ENCODE measurements at regions not wholly inside any gene's neighbourhood (a gene's known extent, or its start where the extent isn't known, plus 50 kb on each side); places are given as distances from the start of the nearest gene placed in this dataset.
A peak's percentile ranks its signal among the peaks of the same experiment; 100 is the strongest.
"Not testable (repeated sequence)": the region's sequence is repeated elsewhere in the genome, so short reads cannot be mapped to it uniquely, and the experiment has no call there.

DNA sequence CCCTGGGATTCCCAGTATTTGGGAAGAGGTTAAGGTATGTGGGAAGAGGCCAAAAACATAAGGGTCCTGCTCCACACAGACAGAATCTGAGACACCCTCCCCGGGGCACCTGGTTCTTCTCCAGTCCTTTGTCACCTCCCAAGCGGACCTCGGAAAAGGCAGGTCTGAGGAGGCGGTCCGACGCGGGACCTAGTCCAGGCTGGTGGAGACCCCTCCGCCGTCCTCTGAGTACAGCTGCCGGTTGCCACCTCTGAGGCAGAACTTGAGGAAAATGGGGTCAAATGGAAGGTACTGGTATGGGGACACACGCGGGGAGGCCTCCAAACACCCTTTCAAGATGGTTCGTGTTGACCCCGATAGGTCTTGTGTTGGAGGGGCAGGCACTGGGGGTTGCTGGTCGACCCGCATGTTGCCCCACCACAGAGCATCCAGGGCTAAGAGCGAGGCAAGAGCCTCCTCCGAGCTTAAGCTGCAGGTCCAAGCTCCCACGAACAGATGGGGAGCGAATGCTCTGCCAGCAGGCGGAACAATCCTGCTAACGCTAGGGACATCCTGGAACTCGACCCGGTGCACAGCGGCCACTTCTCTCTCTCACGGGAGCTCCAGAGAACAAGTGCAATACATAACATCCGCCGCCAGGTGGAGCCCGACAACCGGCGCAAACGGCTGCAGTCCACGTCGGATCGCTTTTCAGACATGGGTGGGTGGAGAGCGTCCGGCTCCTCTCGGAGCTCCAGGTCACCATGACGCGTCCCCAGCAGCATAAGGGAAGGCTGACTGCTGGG lies 559.8 kb downstream of the SPATA31A6 start:
- DNase-seq (peak; percentile 75), ATAC-seq (peak; percentile 73)
- POLR2A ChIA-PET (ENCODE audit: unreplicated experiment); H3K27ac ChIP-seq (ENCODE audit: low read length); H4K20me1 ChIP-seq (ENCODE audit: low read length); H3K79me2 ChIP-seq (ENCODE audit: low read length); BruUV-seq (replicated peaks); CTCF ChIA-PET; H3K4me1 ChIP-seq (ENCODE audit: insufficient read depth, low read length); H3K9me2 ChIP-seq (replicated peaks; ENCODE audit: low read length); H3K9me3 ChIP-seq (ENCODE audit: low read length); intact Hi-C loops (cut with micrococcal nuclease); H3F3A ChIP-seq (ENCODE audit: low read length, unreplicated experiment); H3K36me3 ChIP-seq (ENCODE audit: low read depth, low read length); H3K4me3 ChIP-seq (ENCODE audit: low read length); H3K9ac ChIP-seq (ENCODE audit: low read length); H3K27me3 ChIP-seq (ENCODE audit: low read length): not testable (repeated sequence)
- Histone ChIP-seq H2AFZ (ENCODE audit: low read length) (peak overlapping the region; percentile 67), H3K4me2 (ENCODE audit: low read length) (peak overlapping the region; percentile 70)
- TF ChIP-seq, protein P1, sequence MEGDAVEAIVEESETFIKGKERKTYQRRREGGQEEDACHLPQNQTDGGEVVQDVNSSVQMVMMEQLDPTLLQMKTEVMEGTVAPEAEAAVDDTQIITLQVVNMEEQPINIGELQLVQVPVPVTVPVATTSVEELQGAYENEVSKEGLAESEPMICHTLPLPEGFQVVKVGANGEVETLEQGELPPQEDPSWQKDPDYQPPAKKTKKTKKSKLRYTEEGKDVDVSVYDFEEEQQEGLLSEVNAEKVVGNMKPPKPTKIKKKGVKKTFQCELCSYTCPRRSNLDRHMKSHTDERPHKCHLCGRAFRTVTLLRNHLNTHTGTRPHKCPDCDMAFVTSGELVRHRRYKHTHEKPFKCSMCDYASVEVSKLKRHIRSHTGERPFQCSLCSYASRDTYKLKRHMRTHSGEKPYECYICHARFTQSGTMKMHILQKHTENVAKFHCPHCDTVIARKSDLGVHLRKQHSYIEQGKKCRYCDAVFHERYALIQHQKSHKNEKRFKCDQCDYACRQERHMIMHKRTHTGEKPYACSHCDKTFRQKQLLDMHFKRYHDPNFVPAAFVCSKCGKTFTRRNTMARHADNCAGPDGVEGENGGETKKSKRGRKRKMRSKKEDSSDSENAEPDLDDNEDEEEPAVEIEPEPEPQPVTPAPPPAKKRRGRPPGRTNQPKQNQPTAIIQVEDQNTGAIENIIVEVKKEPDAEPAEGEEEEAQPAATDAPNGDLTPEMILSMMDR (conservative IDR thresholded peaks at IDR 0.05; ENCODE audit: low read depth, low read length), result peak; percentile 68

- ATAC-seq; H3K4me3 ChIP-seq (ENCODE audit: low read length); POLR2A ChIA-PET (ENCODE audit: unreplicated experiment); intact Hi-C loops (cut with micrococcal nuclease); CTCF ChIA-PET; H3K9ac ChIP-seq (ENCODE audit: low read length); H2AFZ ChIP-seq (ENCODE audit: low read length); DNase-seq; H3K9me2 ChIP-seq (replicated peaks; ENCODE audit: low read length); H3K4me2 ChIP-seq (ENCODE audit: low read length); H3F3A ChIP-seq (ENCODE audit: low read length, unreplicated experiment); H3K36me3 ChIP-seq (ENCODE audit: low read depth, low read length); H4K20me1 ChIP-seq (ENCODE audit: low read length); H3K27ac ChIP-seq (ENCODE audit: low read length); H3K4me1 ChIP-seq (ENCODE audit: insufficient read depth, low read length); BruUV-seq (replicated peaks); H3K9me3 ChIP-seq (ENCODE audit: low read length); H3K79me2 ChIP-seq (ENCODE audit: low read length); H3K27me3 ChIP-seq (ENCODE audit: low read length): not testable (repeated sequence)
Observed at GRCh38 chr9:42757251-42757650, 573.8 kb downstream of the SPATA31A6 start.

DNA sequence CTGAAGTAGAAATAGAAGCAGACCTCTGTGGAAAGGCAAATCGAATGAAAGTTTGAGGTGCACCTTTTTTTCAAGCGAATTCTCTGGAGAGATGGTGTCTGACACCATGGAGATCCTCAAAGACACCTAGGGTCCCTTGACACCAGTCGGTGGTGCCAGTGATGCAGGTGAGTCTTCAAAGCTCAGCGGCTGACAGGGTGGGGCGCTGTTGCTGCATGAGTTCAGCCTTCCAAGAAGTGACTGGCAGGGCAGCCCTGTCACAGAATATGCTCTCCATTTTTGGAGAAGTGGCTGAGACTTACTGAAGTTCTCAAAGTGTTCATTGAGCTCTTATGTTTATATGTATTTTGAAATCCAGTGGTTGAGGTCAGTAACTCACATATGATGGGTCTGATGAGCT lies 575.9 kb downstream of the SPATA31A6 start:
- H3K4me2 ChIP-seq (ENCODE audit: low read length); intact Hi-C loops (cut with micrococcal nuclease); DNase-seq; CTCF ChIA-PET; H2AFZ ChIP-seq (ENCODE audit: low read length); H3K27me3 ChIP-seq (ENCODE audit: low read length); BruUV-seq (replicated peaks); POLR2A ChIA-PET (ENCODE audit: unreplicated experiment); H3K9me3 ChIP-seq (ENCODE audit: low read length); H3K79me2 ChIP-seq (ENCODE audit: low read length); H3K9me2 ChIP-seq (replicated peaks; ENCODE audit: low read length); H3K4me3 ChIP-seq (ENCODE audit: low read length); H3K9ac ChIP-seq (ENCODE audit: low read length); H3F3A ChIP-seq (ENCODE audit: low read length, unreplicated experiment); ATAC-seq; H3K36me3 ChIP-seq (ENCODE audit: low read depth, low read length); H3K27ac ChIP-seq (ENCODE audit: low read length); H3K4me1 ChIP-seq (ENCODE audit: insufficient read depth, low read length); H4K20me1 ChIP-seq (ENCODE audit: low read length): not testable (repeated sequence)

GRCh38 chr9:42782201-42782600 lies 598.7 kb downstream of the SPATA31A6 start:
- H3K27me3 ChIP-seq (ENCODE audit: low read length); BruUV-seq (replicated peaks): not testable (repeated sequence)

DNA sequence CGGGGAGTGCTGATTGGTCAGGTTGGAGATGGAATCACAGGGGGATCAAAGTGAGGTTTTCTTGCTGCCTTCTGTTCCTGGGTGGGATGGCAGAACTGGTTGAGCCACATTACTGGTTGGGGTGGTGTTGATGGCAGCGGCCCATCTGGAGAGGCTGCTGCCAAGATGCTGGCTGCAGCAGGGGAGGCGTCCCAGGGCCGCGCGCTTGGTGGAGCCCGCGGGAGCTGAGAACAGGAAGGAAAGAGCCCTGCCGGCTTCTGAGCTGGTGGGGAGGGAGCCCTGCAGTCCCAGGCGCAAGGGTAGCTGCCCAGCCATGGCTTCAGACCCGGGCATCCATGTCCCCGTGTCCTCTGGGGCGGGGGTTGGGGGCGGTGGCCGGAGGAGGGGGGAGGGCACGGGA lies 609.3 kb downstream of the SPATA31A6 start:
- H3K9ac ChIP-seq (ENCODE audit: low read length); DNase-seq; intact Hi-C loops (cut with micrococcal nuclease); H3K9me3 ChIP-seq (ENCODE audit: low read length); CTCF ChIA-PET; H3K9me2 ChIP-seq (replicated peaks; ENCODE audit: low read length); POLR2A ChIA-PET (ENCODE audit: unreplicated experiment); H3K4me1 ChIP-seq (ENCODE audit: insufficient read depth, low read length); H3K27ac ChIP-seq (ENCODE audit: low read length); BruUV-seq (replicated peaks); H3F3A ChIP-seq (ENCODE audit: low read length, unreplicated experiment); H3K79me2 ChIP-seq (ENCODE audit: low read length); H3K4me2 ChIP-seq (ENCODE audit: low read length); H3K27me3 ChIP-seq (ENCODE audit: low read length); ATAC-seq; H4K20me1 ChIP-seq (ENCODE audit: low read length); H3K36me3 ChIP-seq (ENCODE audit: low read depth, low read length); H3K4me3 ChIP-seq (ENCODE audit: low read length); H2AFZ ChIP-seq (ENCODE audit: low read length): not testable (repeated sequence)

More at GRCh38 chr9:42782201-42782600, 598.7 kb downstream of the SPATA31A6 start:
- H4K20me1 ChIP-seq (ENCODE audit: low read length); intact Hi-C loops (cut with micrococcal nuclease); H2AFZ ChIP-seq (ENCODE audit: low read length); H3F3A ChIP-seq (ENCODE audit: low read length, unreplicated experiment); H3K9ac ChIP-seq (ENCODE audit: low read length); H3K4me2 ChIP-seq (ENCODE audit: low read length); H3K9me2 ChIP-seq (replicated peaks; ENCODE audit: low read length); DNase-seq; POLR2A ChIA-PET (ENCODE audit: unreplicated experiment); H3K9me3 ChIP-seq (ENCODE audit: low read length); H3K27ac ChIP-seq (ENCODE audit: low read length); CTCF ChIA-PET; H3K36me3 ChIP-seq (ENCODE audit: low read depth, low read length); H3K4me1 ChIP-seq (ENCODE audit: insufficient read depth, low read length); H3K4me3 ChIP-seq (ENCODE audit: low read length); H3K79me2 ChIP-seq (ENCODE audit: low read length); ATAC-seq: not testable (repeated sequence)

DNA sequence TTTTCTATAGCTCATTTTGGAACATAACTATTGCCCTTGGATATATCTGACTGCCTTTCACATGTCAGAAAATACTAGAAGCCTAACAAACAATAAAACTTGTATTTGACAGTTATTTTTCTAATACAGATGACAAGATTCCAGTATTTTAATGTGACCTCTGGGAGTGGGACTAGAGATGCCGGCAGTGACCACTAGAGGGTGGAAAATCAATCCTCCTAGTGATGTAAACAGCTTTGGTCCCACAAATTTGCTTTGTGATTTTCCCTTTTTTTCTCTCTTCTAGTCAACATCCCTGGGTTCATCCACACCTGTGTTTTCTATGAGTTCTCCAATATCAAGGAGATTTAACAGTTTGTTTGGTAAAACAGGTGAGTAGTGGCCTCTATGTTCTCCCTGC lies 615.1 kb downstream of the SPATA31A6 start:
- DNase-seq; H3K9me2 ChIP-seq (replicated peaks; ENCODE audit: low read length); H3K4me1 ChIP-seq (ENCODE audit: insufficient read depth, low read length); H3K79me2 ChIP-seq (ENCODE audit: low read length); H3K9me3 ChIP-seq (ENCODE audit: low read length); ATAC-seq; H4K20me1 ChIP-seq (ENCODE audit: low read length); H3K36me3 ChIP-seq (ENCODE audit: low read depth, low read length); H3K4me2 ChIP-seq (ENCODE audit: low read length); BruUV-seq (replicated peaks); H3K4me3 ChIP-seq (ENCODE audit: low read length); POLR2A ChIA-PET (ENCODE audit: unreplicated experiment); CTCF ChIA-PET; H2AFZ ChIP-seq (ENCODE audit: low read length); H3K9ac ChIP-seq (ENCODE audit: low read length); H3K27me3 ChIP-seq (ENCODE audit: low read length); H3F3A ChIP-seq (ENCODE audit: low read length, unreplicated experiment); intact Hi-C loops (cut with micrococcal nuclease); H3K27ac ChIP-seq (ENCODE audit: low read length): not testable (repeated sequence)
